Prostate gland (tissue), 2 donors: ENCODE measurements at regions not wholly inside any gene's neighbourhood (a gene's known extent, or its start where the extent isn't known, plus 50 kb on each side); places are given as distances from the start of the nearest gene placed in this dataset.

ENCODE experiments used
- CTCF ChIP-seq, 4 experiments: fragments of 200-600 bp in 2 of 4; fragments of 450-650 bp in 2 of 4; sonication (generic) in 2 of 4; IDR thresholded peaks; 1 replicate in 3 of 4; 2 replicates in 1 of 4; pipeline ENCODE4 v1.5.1; 2016 to 2019; ENCODE audit warnings: antibody characterized with exemption in 4 of 4, mild to moderate bottlenecking in 2 of 4, moderate library complexity in 2 of 4
- POLR2AphosphoS5 ChIP-seq: sonication (generic); formaldehyde crosslinking; IDR thresholded peaks from one replicate; pipeline ENCODE4 v1.6.1; 2017; ENCODE audit warnings: antibody characterized with exemption

GRCh38 chr22:48961705-48962104, 866.0 kb downstream of the BRD1 start:
- no peak for TF ChIP-seq CTCF (IDR thresholded peaks at IDR 0.05)
- no peak for TF ChIP-seq POLR2AphosphoS5
